ENCODE measurements at regions not wholly inside any gene's neighbourhood (a gene's known extent, or its start where the extent isn't known, plus 50 kb on each side); places are given as distances from the start of the nearest gene placed in this dataset.

GRCh38 chr6:23446469-23446967 is 679.5 kb upstream of the NRSN1 start:
- 43% methylated on average over 4 of the region's 4 CpGs for WGBS
- Histone ChIP-seq H3K4me3 (no peak overlapping the region), H3K27me3 (no peaks in the 10 kb centered on the region), H3K4me1 (peaks cover 15 to 34% (median 23%) of the 10 kb centered on the region in 4 donors), H3K9me3 (no peaks in the 10 kb centered on the region), H3K27ac (replicated peaks in 1 of 4) (no peak overlapping the region), H3K36me3 (no peaks in the 10 kb centered on the region)
- DNase-seq (ENCODE audit: extremely low spot score) = no peak
- intact Hi-C loops (cut with DNase I) = no loop called here
- TF ChIP-seq, protein P1, sequence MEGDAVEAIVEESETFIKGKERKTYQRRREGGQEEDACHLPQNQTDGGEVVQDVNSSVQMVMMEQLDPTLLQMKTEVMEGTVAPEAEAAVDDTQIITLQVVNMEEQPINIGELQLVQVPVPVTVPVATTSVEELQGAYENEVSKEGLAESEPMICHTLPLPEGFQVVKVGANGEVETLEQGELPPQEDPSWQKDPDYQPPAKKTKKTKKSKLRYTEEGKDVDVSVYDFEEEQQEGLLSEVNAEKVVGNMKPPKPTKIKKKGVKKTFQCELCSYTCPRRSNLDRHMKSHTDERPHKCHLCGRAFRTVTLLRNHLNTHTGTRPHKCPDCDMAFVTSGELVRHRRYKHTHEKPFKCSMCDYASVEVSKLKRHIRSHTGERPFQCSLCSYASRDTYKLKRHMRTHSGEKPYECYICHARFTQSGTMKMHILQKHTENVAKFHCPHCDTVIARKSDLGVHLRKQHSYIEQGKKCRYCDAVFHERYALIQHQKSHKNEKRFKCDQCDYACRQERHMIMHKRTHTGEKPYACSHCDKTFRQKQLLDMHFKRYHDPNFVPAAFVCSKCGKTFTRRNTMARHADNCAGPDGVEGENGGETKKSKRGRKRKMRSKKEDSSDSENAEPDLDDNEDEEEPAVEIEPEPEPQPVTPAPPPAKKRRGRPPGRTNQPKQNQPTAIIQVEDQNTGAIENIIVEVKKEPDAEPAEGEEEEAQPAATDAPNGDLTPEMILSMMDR (IDR thresholded peaks at IDR 0.05) = peak; percentile 43 to 64 (median 45)
- TF ChIP-seq POLR2AphosphoS5 (IDR thresholded peaks at IDR 0.05) (no peak), POLR2A (IDR thresholded peaks at IDR 0.05; ENCODE audit: low read depth) (no peak), EP300 (IDR thresholded peaks at IDR 0.05) (no peak)

GRCh38 chr6:23447731-23448130 is 678.3 kb upstream of the NRSN1 start:
- Histone ChIP-seq H3K4me3 (no peak overlapping the region), H3K36me3 (no peaks in the 10 kb centered on the region), H3K4me1 (peaks cover 15 to 34% (median 23%) of the 10 kb centered on the region in 4 donors), H3K27me3 (no peaks in the 10 kb centered on the region), H3K27ac (replicated peaks in 1 of 4) (no peak overlapping the region), H3K9me3 (no peaks in the 10 kb centered on the region)
- intact Hi-C loops (cut with DNase I) = no loop called here
- DNase-seq (ENCODE audit: extremely low spot score) = no peak
- TF ChIP-seq EP300 (IDR thresholded peaks at IDR 0.05) = no peak
- TF ChIP-seq POLR2A (IDR thresholded peaks at IDR 0.05; ENCODE audit: low read depth) = no peak
- TF ChIP-seq, protein P1 (IDR thresholded peaks at IDR 0.05) = no peak
- no peak for TF ChIP-seq POLR2AphosphoS5 (IDR thresholded peaks at IDR 0.05)

GRCh38 chr6:23448281-23448680 is 677.7 kb upstream of the NRSN1 start:
- WGBS = 74% methylated on average over 2 of the region's 2 CpGs
- intact Hi-C loops (cut with DNase I) = no loop called here
- Histone ChIP-seq H3K36me3 (no peaks in the 10 kb centered on the region), H3K27me3 (no peaks in the 10 kb centered on the region), H3K4me3 (no peak overlapping the region), H3K9me3 (no peaks in the 10 kb centered on the region), H3K27ac (replicated peaks in 1 of 4) (no peak overlapping the region), H3K4me1 (peaks cover 15 to 34% (median 23%) of the 10 kb centered on the region in 4 donors)
- no peak for DNase-seq (ENCODE audit: extremely low spot score)
- TF ChIP-seq POLR2A (IDR thresholded peaks at IDR 0.05; ENCODE audit: low read depth) = no peak
- no peak for TF ChIP-seq EP300 (IDR thresholded peaks at IDR 0.05)
- TF ChIP-seq, protein P1 (IDR thresholded peaks at IDR 0.05) = no peak
- no peak for TF ChIP-seq POLR2AphosphoS5 (IDR thresholded peaks at IDR 0.05)

- Histone ChIP-seq H3K4me1 (peaks cover 0 to 8% (median 3%) of the 10 kb centered on the region in 4 donors), H3K36me3 (no peaks in the 10 kb centered on the region), H3K27ac (replicated peaks in 1 of 4) (no peak overlapping the region), H3K4me3 (no peak overlapping the region), H3K9me3 (no peaks in the 10 kb centered on the region), H3K27me3 (no peaks in the 10 kb centered on the region)
- TF ChIP-seq POLR2A (IDR thresholded peaks at IDR 0.05; ENCODE audit: low read depth) (no peak), EP300 (IDR thresholded peaks at IDR 0.05) (no peak), POLR2AphosphoS5 (IDR thresholded peaks at IDR 0.05) (no peak)
- TF ChIP-seq, protein P1 (IDR thresholded peaks at IDR 0.05) = no peak
- 44% methylated on average over 5 of the region's 5 CpGs for WGBS
- intact Hi-C loops (cut with DNase I) = no loop called here
- no peak for DNase-seq (ENCODE audit: extremely low spot score)
These were observed 671.7 kb upstream of the NRSN1 start for GRCh38 chr6:23454080-23454976.

Measured in esophagus muscularis mucosa (tissue), 4 donors.